CD14-positive monocyte (primary cell): ENCODE measurements at regions not wholly inside any gene's neighbourhood (a gene's known extent, or its start where the extent isn't known, plus 50 kb on each side); places are given as distances from the start of the nearest gene placed in this dataset.

Experiments used
- DNase-seq, 3 donors: peaks; one replicate each; pipeline ENCODE4 v3.0.0-alpha.2; 2011 to 2022
- H2AFZ ChIP-seq: 2 replicates; pipeline ENCODE4 v1.6.0; 2012; ENCODE audit warnings: mild to moderate bottlenecking, low read depth, low read length, inconsistent platforms; ENCODE audit not compliant: insufficient read depth, poor library complexity, severe bottlenecking
- H3K27ac ChIP-seq, 2 donors: 1 replicate in 1 of 2; 2 replicates in 1 of 2; pipeline ENCODE4 v1.5.1; 2012 to 2013; ENCODE audit warnings: low read length in 2 of 2, control low read depth in 1 of 2, inconsistent platforms in 1 of 2, low read depth in 1 of 2, mild to moderate bottlenecking in 1 of 2
- H3K27me3 ChIP-seq, 2 donors: one replicate each; pipeline versions ENCODE4 v1.6.0 to v1.6.1; 2011 to 2013; ENCODE audit warnings: low read length in 2 of 2; ENCODE audit not compliant: control insufficient read depth in 2 of 2, insufficient read depth in 2 of 2
- H3K36me3 ChIP-seq, 2 donors: replicated peaks in 1 of 2; 1 replicate in 1 of 2; 2 replicates in 1 of 2; pipeline versions ENCODE4 v1.5.1 to v1.6.1; 2012 to 2013; ENCODE audit warnings: low read length in 2 of 2, control low read depth in 1 of 2, inconsistent platforms in 1 of 2, mild to moderate bottlenecking in 1 of 2; ENCODE audit not compliant: insufficient read depth in 2 of 2, control insufficient read depth in 1 of 2
- H3K4me1 ChIP-seq, 2 donors: 1 replicate in 1 of 2; 2 replicates in 1 of 2; pipeline versions ENCODE4 v1.5.1 to v1.6.1; 2012 to 2013; ENCODE audit warnings: low read length in 2 of 2, control low read depth in 1 of 2, inconsistent platforms in 1 of 2, mild to moderate bottlenecking in 1 of 2, moderate library complexity in 1 of 2; ENCODE audit not compliant: insufficient read depth in 2 of 2, control insufficient read depth in 1 of 2
- H3K4me2 ChIP-seq: replicated peaks from 2 replicates; pipeline ENCODE3; 2012; ENCODE audit warnings: low read length, moderate library complexity, mild to moderate bottlenecking; ENCODE audit not compliant: poor library complexity, severe bottlenecking; ENCODE audit errors: extremely low read depth
- H3K4me3 ChIP-seq, 3 experiments: fragments of 200-600 bp in 1 of 3; sonication (generic) in 1 of 3; replicated peaks in 1 of 3; 1 replicate in 2 of 3; 2 replicates in 1 of 3; pipeline ENCODE4 v1.5.1; 2011 to 2013; ENCODE audit warnings: low read length in 3 of 3, mild to moderate bottlenecking in 3 of 3, control low read depth in 2 of 3, low read depth in 2 of 3, inconsistent platforms in 1 of 3, moderate library complexity in 1 of 3
- H3K79me2 ChIP-seq: 2 replicates; pipeline ENCODE4 v1.6.0; 2012; ENCODE audit warnings: mild to moderate bottlenecking, control low read depth, inconsistent platforms, low read length, moderate library complexity; ENCODE audit not compliant: insufficient read depth
- H3K9ac ChIP-seq: 2 replicates; pipeline ENCODE4 v1.6.0; 2017; ENCODE audit warnings: low read length, mild to moderate bottlenecking; ENCODE audit not compliant: insufficient read depth, poor library complexity, severe bottlenecking
- H3K9me3 ChIP-seq, 2 donors: replicated peaks in 1 of 2; 1 replicate in 1 of 2; 2 replicates in 1 of 2; pipeline versions ENCODE4 v1.5.1 to v1.6.1; 2012 to 2013; ENCODE audit warnings: low read length in 2 of 2, control low read depth in 1 of 2; ENCODE audit not compliant: control insufficient read depth in 1 of 2, insufficient read depth in 1 of 2
- H4K20me1 ChIP-seq: 2 replicates; pipeline ENCODE4 v1.6.0; 2012; ENCODE audit warnings: mild to moderate bottlenecking, low read length, control low read depth, moderate library complexity; ENCODE audit not compliant: insufficient read depth
- H3K27ac Mint-ChIP-seq, 7 donors: one replicate each; pipeline ENCODE4 v1.8.0; 2020; ENCODE audit warnings: mild to moderate bottlenecking in 7 of 7, mixed read lengths in 7 of 7, moderate library complexity in 6 of 7, inconsistent platforms in 2 of 7
- H3K27me3 Mint-ChIP-seq, 3 donors: one replicate each; pipeline ENCODE4 v1.8.0; 2021 to 2022; ENCODE audit warnings: low read depth in 3 of 3, mild to moderate bottlenecking in 3 of 3, mixed read lengths in 3 of 3, moderate library complexity in 3 of 3, inconsistent platforms in 1 of 3
- H3K36me3 Mint-ChIP-seq, 2 donors: one replicate each; pipeline ENCODE4 v1.8.0; 2020; ENCODE audit warnings: mixed read lengths in 2 of 2, inconsistent platforms in 1 of 2, mild to moderate bottlenecking in 1 of 2
- H3K4me1 Mint-ChIP-seq: one replicate; pipeline ENCODE4 v1.8.0; 2020; ENCODE audit warnings: mild to moderate bottlenecking, mixed read lengths
- H3K4me3 Mint-ChIP-seq, 2 donors: one replicate each; pipeline ENCODE4 v1.8.0; 2020; ENCODE audit warnings: mild to moderate bottlenecking in 2 of 2, mixed read lengths in 2 of 2, moderate library complexity in 1 of 2
- H3K9me3 Mint-ChIP-seq, 7 donors: one replicate each; pipeline ENCODE4 v1.8.0; 2020 to 2022; ENCODE audit warnings: mixed read lengths in 7 of 7, mild to moderate bottlenecking in 6 of 7, moderate library complexity in 6 of 7, inconsistent platforms in 2 of 7
- CTCF ChIP-seq: fragments of 200-600 bp; IDR thresholded peaks from one replicate; pipeline ENCODE4 v1.8.0; 2022; ENCODE audit warnings: antibody characterized with exemption, mild to moderate bottlenecking
- WGBS: methylation state at CpG from one replicate; pipeline ENCODE4 v1.1.5; 2013; ENCODE audit warnings: missing lambda C conversion rate; ENCODE audit not compliant: insufficient coverage; 5-methylcytosine and 5-hydroxymethylcytosine counted together
- intact Hi-C, 2 donors: fragments of 100-400 bp; cut with micrococcal nuclease; formaldehyde crosslinking; loops; one replicate each; pipeline versions ENCODE4 v1.15.0 to v1.15.1; 2023

GRCh38 chr1:69494221-69494620 lies 73.5 kb upstream of the LRRC7 start:
- no peaks in the 10 kb centered on the region for H3K9me3 ChIP-seq
- Mint-ChIP-seq H3K27ac (no peak overlapping the region), H3K4me1 (no peaks in the 10 kb centered on the region), H3K4me3 (no peak overlapping the region), H3K27me3 (no peaks in the 10 kb centered on the region), H3K36me3 (no peaks in the 10 kb centered on the region), H3K9me3 (peaks cover 0 to 3% (median 0%) of the 10 kb centered on the region in 7 donors)
- H3K4me3 ChIP-seq, result no peak overlapping the region
- no peak overlapping the region for H3K9ac ChIP-seq
- H3K36me3 ChIP-seq, result no peaks in the 10 kb centered on the region
- intact Hi-C loops, result no loop called here
- H3K79me2 ChIP-seq, result no peaks in the 10 kb centered on the region
- no peaks in the 10 kb centered on the region for H3K4me1 ChIP-seq
- no peak overlapping the region for H3K4me2 ChIP-seq
- H3K27ac ChIP-seq, result no peak overlapping the region
- H4K20me1 ChIP-seq, result no peaks in the 10 kb centered on the region
- DNase-seq, result no peak
- no peaks in the 10 kb centered on the region for H3K27me3 ChIP-seq
- no peak for TF ChIP-seq CTCF
- H2AFZ ChIP-seq, result no peak overlapping the region

GRCh38 chr1:69497441-69498221 lies 70.1 kb upstream of the LRRC7 start:
- WGBS, result no CpG with 5 or more reads among the region's 4 CpGs
- Mint-ChIP-seq H3K9me3 (peaks cover 0 to 3% (median 0%) of the 10 kb centered on the region in 7 donors), H3K4me1 (no peaks in the 10 kb centered on the region), H3K36me3 (no peaks in the 10 kb centered on the region), H3K27me3 (no peaks in the 10 kb centered on the region), H3K4me3 (no peak overlapping the region), H3K27ac (no peak overlapping the region)
- no peaks in the 10 kb centered on the region for H3K36me3 ChIP-seq
- no peak overlapping the region for H3K27ac ChIP-seq
- intact Hi-C loops, result no loop called here
- H3K4me1 ChIP-seq, result no peaks in the 10 kb centered on the region
- no peaks in the 10 kb centered on the region for H3K79me2 ChIP-seq
- H3K9me3 ChIP-seq, result no peaks in the 10 kb centered on the region
- no peak overlapping the region for H3K4me3 ChIP-seq
- H4K20me1 ChIP-seq, result no peaks in the 10 kb centered on the region
- no peak overlapping the region for H3K4me2 ChIP-seq
- H2AFZ ChIP-seq, result no peak overlapping the region
- no peak overlapping the region for H3K9ac ChIP-seq
- DNase-seq, result no peak
- TF ChIP-seq CTCF, result no peak
- no peaks in the 10 kb centered on the region for H3K27me3 ChIP-seq
